ENCODE measurements at regions not wholly inside any gene's neighbourhood (a gene's known extent, or its start where the extent isn't known, plus 50 kb on each side); places are given as distances from the start of the nearest gene placed in this dataset.

GRCh38 chr12:67802731-67803130 is 154.2 kb downstream of the DYRK2 start:
- Histone ChIP-seq H3K27ac (ENCODE audit: insufficient read depth, low read length, poor library complexity, severe bottlenecking) (no peak overlapping the region), H3K9me3 (ENCODE audit: control insufficient read depth in 2 of 2, low read length in 2 of 2) (no peaks in the 10 kb centered on the region), H3K36me3 (ENCODE audit: control insufficient read depth, insufficient read depth, low read length) (no peaks in the 10 kb centered on the region), H3K4me3 (ENCODE audit: low read depth, low read length) (no peak overlapping the region), H3K27me3 (ENCODE audit: control insufficient read depth, insufficient read depth, low read length) (no peaks in the 10 kb centered on the region), H3K4me1 (ENCODE audit: control insufficient read depth, insufficient read depth, low read length, poor library complexity, severe bottlenecking) (peaks cover 12% of the 10 kb centered on the region)
- Mint-ChIP-seq H3K9me3 (no peaks in the 10 kb centered on the region), H3K36me3 (no peaks in the 10 kb centered on the region), H3K27ac (no peak overlapping the region), H3K4me3 (no peak overlapping the region), H3K4me1 (peaks cover 0 to 6% (median 3%) of the 10 kb centered on the region in 4 donors), H3K27me3 (peaks cover 19% of the 10 kb centered on the region)
- ATAC-seq (ENCODE audit: low read depth in 2 of 2) (no peak), DNase-seq (no peak)

- Mint-ChIP-seq H3K36me3 (no peaks in the 10 kb centered on the region), H3K9me3 (no peaks in the 10 kb centered on the region), H3K27ac (no peak overlapping the region), H3K4me3 (no peak overlapping the region), H3K27me3 (peaks cover 12% of the 10 kb centered on the region), H3K4me1 (peaks cover 0 to 6% (median 3%) of the 10 kb centered on the region in 4 donors)
- ATAC-seq (ENCODE audit: low read depth in 2 of 2) (no peak), DNase-seq (no peak)
- Histone ChIP-seq H3K27me3 (ENCODE audit: control insufficient read depth, insufficient read depth, low read length) (no peaks in the 10 kb centered on the region), H3K36me3 (ENCODE audit: control insufficient read depth, insufficient read depth, low read length) (no peaks in the 10 kb centered on the region), H3K27ac (ENCODE audit: insufficient read depth, low read length, poor library complexity, severe bottlenecking) (no peak overlapping the region), H3K4me1 (ENCODE audit: control insufficient read depth, insufficient read depth, low read length, poor library complexity, severe bottlenecking) (peaks cover 12% of the 10 kb centered on the region), H3K9me3 (ENCODE audit: control insufficient read depth in 2 of 2, low read length in 2 of 2) (no peaks in the 10 kb centered on the region), H3K4me3 (ENCODE audit: low read depth, low read length) (no peak overlapping the region)
Observed at GRCh38 chr12:67803278-67803993, 154.9 kb downstream of the DYRK2 start.

DNA sequence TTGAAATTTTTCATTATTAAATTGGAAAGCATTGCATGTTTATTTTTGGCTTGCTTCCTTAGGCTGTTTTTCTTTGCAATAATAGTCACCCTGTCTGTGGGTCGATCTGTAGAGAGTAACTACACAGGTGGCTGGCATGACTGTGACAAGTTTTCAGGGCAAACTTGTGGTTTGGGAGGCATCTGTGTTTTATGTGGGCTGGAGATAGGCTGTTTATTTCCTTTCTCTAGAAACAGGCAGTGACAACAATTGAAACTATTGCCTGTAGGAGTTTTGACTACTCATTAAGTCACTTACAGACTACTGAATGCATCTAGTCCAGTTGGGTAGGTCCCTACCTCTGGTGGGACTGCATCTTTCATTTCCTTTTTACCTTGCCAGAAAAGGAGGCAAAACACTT is 155.6 kb downstream of the DYRK2 start:
- Mint-ChIP-seq H3K27me3 (peaks cover 8% of the 10 kb centered on the region), H3K9me3 (no peaks in the 10 kb centered on the region), H3K27ac (no peak overlapping the region), H3K4me1 (peaks cover 0 to 6% (median 2%) of the 10 kb centered on the region in 4 donors), H3K36me3 (no peaks in the 10 kb centered on the region), H3K4me3 (no peak overlapping the region)
- peak; percentile 64 to 67 for ATAC-seq (ENCODE audit: low read depth in 2 of 2)
- Histone ChIP-seq H3K27ac (ENCODE audit: insufficient read depth, low read length, poor library complexity, severe bottlenecking) (no peak overlapping the region), H3K9me3 (ENCODE audit: control insufficient read depth in 2 of 2, low read length in 2 of 2) (no peaks in the 10 kb centered on the region), H3K36me3 (ENCODE audit: control insufficient read depth, insufficient read depth, low read length) (no peaks in the 10 kb centered on the region), H3K4me3 (ENCODE audit: low read depth, low read length) (peak overlapping the region; percentile 32), H3K4me1 (ENCODE audit: control insufficient read depth, insufficient read depth, low read length, poor library complexity, severe bottlenecking) (peaks cover 12% of the 10 kb centered on the region), H3K27me3 (ENCODE audit: control insufficient read depth, insufficient read depth, low read length) (no peaks in the 10 kb centered on the region)
- peak in 2 of 3 donors; percentile 43 to 61 for DNase-seq

DNA sequence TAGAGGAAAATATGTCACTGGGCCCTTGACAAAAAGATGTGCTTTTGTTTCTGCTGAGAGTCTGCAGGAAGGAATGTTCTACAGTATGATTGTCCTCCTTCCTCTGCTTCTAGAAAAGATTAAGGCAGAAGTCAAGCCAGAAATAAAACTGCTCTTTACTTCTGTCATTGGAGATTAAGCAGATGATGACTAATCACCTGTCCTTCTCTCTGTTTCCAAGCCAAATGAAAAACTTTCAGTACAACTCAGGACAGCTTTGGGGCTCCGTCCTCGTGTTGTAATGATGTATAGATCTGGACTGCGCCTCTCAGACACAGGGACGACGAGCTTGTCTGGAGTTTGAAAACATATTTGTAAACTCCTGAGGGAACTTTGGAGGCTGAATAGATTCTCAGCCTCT is 159.3 kb downstream of the DYRK2 start:
- Mint-ChIP-seq H3K9me3 (peaks cover 0 to 1% (median 0%) of the 10 kb centered on the region in 7 donors), H3K4me1 (peaks cover 0 to 2% (median under 1%) of the 10 kb centered on the region in 4 donors), H3K27me3 (peaks cover under 1% of the 10 kb centered on the region), H3K27ac (no peak overlapping the region), H3K36me3 (no peaks in the 10 kb centered on the region), H3K4me3 (no peak overlapping the region)
- H3K4me3 ChIP-seq (ENCODE audit: low read depth, low read length), result no peak overlapping the region
- no peak for ATAC-seq (ENCODE audit: low read depth in 2 of 2)
- no peak overlapping the region for H3K27ac ChIP-seq (ENCODE audit: insufficient read depth, low read length, poor library complexity, severe bottlenecking)
- no peaks in the 10 kb centered on the region for H3K27me3 ChIP-seq (ENCODE audit: control insufficient read depth, insufficient read depth, low read length)
- peaks cover 12% of the 10 kb centered on the region for H3K4me1 ChIP-seq (ENCODE audit: control insufficient read depth, insufficient read depth, low read length, poor library complexity, severe bottlenecking)
- H3K36me3 ChIP-seq (ENCODE audit: control insufficient read depth, insufficient read depth, low read length), result no peaks in the 10 kb centered on the region
- no peak for DNase-seq
- H3K9me3 ChIP-seq (ENCODE audit: control insufficient read depth in 2 of 2, low read length in 2 of 2), result no peaks in the 10 kb centered on the region

DNA sequence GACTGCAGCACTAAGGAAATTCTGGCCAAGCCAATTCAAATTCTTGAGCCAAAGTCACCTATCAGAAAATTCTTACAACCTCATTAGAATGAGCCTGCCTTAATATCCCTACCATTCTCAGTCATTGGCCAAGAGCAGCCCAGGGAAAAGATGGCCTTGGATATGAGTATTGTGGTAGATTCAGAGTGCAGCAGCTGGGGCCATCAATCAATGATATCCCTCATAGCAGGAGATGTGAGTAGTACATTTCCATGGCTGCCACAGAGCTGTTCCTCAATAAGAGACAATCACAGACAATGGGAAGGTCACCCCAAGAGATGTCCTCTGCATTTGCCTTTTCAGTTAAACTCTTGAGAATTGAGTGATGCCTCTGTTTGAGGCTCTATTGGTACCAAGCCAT is 161.6 kb downstream of the DYRK2 start:
- no peaks in the 10 kb centered on the region for H3K27me3 Mint-ChIP-seq
- H3K9me3 ChIP-seq (ENCODE audit: control insufficient read depth in 2 of 2, low read length in 2 of 2), result no peaks in the 10 kb centered on the region
- H3K27ac Mint-ChIP-seq, result no peak overlapping the region

DNA sequence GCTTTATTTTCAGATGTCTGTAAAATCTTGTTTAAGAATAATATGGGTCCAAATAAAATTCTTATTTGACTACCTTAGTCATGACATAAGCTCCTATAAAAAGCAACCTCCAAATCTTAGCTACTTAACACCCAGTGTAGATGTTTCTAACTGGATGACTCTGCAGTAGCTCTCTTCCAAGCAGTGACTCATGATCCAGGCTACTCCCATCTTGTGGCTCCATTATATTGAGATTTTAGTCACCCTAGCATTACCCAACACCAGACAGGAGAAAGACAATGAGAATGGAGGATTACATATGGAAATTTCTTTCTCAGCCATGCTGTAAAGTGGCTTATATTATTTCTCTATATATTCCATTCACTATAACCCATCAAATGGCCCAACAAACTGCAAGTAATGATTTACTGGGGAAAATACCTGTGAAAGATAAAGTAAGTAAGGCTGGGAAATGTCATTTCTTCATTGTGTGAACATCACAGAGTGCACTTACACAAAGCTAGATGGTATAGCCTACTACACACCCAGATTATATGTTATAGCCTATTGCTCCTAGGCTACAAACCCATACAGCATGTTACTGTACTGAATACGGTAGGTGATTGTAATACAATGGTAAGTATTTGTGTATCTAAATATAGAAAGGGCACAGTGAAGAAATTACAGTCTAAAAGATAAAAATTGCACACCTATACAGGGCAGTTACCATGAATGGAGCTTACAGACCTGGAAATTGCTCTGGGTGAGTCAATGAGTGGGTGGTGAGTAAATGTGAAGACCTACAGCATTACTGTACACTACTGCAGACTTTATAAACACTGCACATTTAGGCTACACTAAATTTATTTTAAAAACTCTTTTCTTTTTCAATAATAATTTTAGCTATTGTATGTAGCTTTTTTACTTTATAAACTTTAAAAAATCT is 163.2 kb downstream of the DYRK2 start:
- no peak overlapping the region for H3K27ac Mint-ChIP-seq
- H3K4me3 ChIP-seq (ENCODE audit: low read depth, low read length), result no peak overlapping the region
- no peaks in the 10 kb centered on the region for H3K27me3 Mint-ChIP-seq
- H3K4me1 ChIP-seq (ENCODE audit: control insufficient read depth, insufficient read depth, low read length, poor library complexity, severe bottlenecking), result no peaks in the 10 kb centered on the region
- peaks cover 5 to 9% of the 10 kb centered on the region in 2 experiments for H3K9me3 ChIP-seq (ENCODE audit: control insufficient read depth in 2 of 2, low read length in 2 of 2)
- H3K36me3 Mint-ChIP-seq, result no peaks in the 10 kb centered on the region
- H3K36me3 ChIP-seq (ENCODE audit: control insufficient read depth, insufficient read depth, low read length), result no peaks in the 10 kb centered on the region
- no peak overlapping the region for H3K27ac ChIP-seq (ENCODE audit: insufficient read depth, low read length, poor library complexity, severe bottlenecking)
- no peak overlapping the region for H3K4me3 Mint-ChIP-seq
- no peak for DNase-seq
- peaks cover 0 to 14% (median 6%) of the 10 kb centered on the region in 7 donors for H3K9me3 Mint-ChIP-seq
- ATAC-seq (ENCODE audit: low read depth in 2 of 2), result no peak
- H3K4me1 Mint-ChIP-seq, result peaks cover 0 to 3% (median 0%) of the 10 kb centered on the region in 4 donors
- H3K27me3 ChIP-seq (ENCODE audit: control insufficient read depth, insufficient read depth, low read length), result peaks cover 2% of the 10 kb centered on the region

More for the DNA sequence above, 161.6 kb downstream of the DYRK2 start:
- H3K4me1 ChIP-seq (ENCODE audit: control insufficient read depth, insufficient read depth, low read length, poor library complexity, severe bottlenecking), result no peaks in the 10 kb centered on the region
- peaks cover 0 to 5% (median 0%) of the 10 kb centered on the region in 4 donors for H3K4me1 Mint-ChIP-seq
- DNase-seq (no peak), ATAC-seq (ENCODE audit: low read depth in 2 of 2) (no peak)
- H3K9me3 Mint-ChIP-seq, result peaks cover 0 to 3% (median 2%) of the 10 kb centered on the region in 7 donors
- H3K4me3 Mint-ChIP-seq, result no peak overlapping the region
- no peak overlapping the region for H3K4me3 ChIP-seq (ENCODE audit: low read depth, low read length)
- no peaks in the 10 kb centered on the region for H3K36me3 ChIP-seq (ENCODE audit: control insufficient read depth, insufficient read depth, low read length)
- no peaks in the 10 kb centered on the region for H3K36me3 Mint-ChIP-seq
- no peak overlapping the region for H3K27ac ChIP-seq (ENCODE audit: insufficient read depth, low read length, poor library complexity, severe bottlenecking)
- no peaks in the 10 kb centered on the region for H3K27me3 ChIP-seq (ENCODE audit: control insufficient read depth, insufficient read depth, low read length)

DNA sequence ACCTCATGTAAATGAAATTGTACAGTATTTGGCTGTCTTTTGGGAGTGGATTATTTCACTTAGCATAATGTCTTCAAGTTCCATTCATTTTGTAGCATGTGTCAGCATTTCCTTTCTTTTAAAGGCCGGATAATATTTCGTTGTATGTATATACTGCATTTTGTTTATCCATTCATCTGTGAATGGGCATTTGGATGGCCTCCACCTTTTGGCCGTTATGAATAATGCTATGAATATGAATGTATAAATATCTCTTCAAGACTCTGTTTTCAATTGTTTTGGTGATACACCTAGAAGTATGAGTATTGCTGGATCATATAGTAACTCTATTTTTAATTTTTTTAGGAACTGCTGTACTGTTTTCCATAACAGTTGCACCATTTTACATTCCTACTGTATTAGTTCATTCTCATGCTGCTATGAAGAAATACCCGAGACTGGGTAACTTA is 164.9 kb downstream of the DYRK2 start:
- no peak overlapping the region for H3K27ac Mint-ChIP-seq
- Histone ChIP-seq H3K27me3 (ENCODE audit: control insufficient read depth, insufficient read depth, low read length) (peaks cover 2% of the 10 kb centered on the region), H3K36me3 (ENCODE audit: control insufficient read depth, insufficient read depth, low read length) (no peaks in the 10 kb centered on the region), H3K4me1 (ENCODE audit: control insufficient read depth, insufficient read depth, low read length, poor library complexity, severe bottlenecking) (no peaks in the 10 kb centered on the region), H3K27ac (ENCODE audit: insufficient read depth, low read length, poor library complexity, severe bottlenecking) (no peak overlapping the region), H3K4me3 (ENCODE audit: low read depth, low read length) (no peak overlapping the region), H3K9me3 (ENCODE audit: control insufficient read depth in 2 of 2, low read length in 2 of 2) (peaks cover 5 to 11% of the 10 kb centered on the region in 2 experiments)
- H3K27me3 Mint-ChIP-seq, result no peaks in the 10 kb centered on the region
- H3K9me3 Mint-ChIP-seq, result peaks cover 5 to 21% (median 7%) of the 10 kb centered on the region in 7 donors
- no peak overlapping the region for H3K4me3 Mint-ChIP-seq
- peaks cover 0 to 3% (median 0%) of the 10 kb centered on the region in 4 donors for H3K4me1 Mint-ChIP-seq
- H3K36me3 Mint-ChIP-seq, result no peaks in the 10 kb centered on the region
- ATAC-seq (ENCODE audit: low read depth in 2 of 2) (no peak), DNase-seq (no peak)

Measured in CD4-positive, CD25-positive, alpha-beta regulatory T cell (primary cell).